NCI-H1105 (cell line): ENCODE measurements at regions not wholly inside any gene's neighbourhood (a gene's known extent, or its start where the extent isn't known, plus 50 kb on each side); places are given as distances from the start of the nearest gene placed in this dataset.

Experiments
- DNase-seq: peaks from one replicate; lab custom pipeline; 2025; lab: John Stamatoyannopoulos, UW

DNA sequence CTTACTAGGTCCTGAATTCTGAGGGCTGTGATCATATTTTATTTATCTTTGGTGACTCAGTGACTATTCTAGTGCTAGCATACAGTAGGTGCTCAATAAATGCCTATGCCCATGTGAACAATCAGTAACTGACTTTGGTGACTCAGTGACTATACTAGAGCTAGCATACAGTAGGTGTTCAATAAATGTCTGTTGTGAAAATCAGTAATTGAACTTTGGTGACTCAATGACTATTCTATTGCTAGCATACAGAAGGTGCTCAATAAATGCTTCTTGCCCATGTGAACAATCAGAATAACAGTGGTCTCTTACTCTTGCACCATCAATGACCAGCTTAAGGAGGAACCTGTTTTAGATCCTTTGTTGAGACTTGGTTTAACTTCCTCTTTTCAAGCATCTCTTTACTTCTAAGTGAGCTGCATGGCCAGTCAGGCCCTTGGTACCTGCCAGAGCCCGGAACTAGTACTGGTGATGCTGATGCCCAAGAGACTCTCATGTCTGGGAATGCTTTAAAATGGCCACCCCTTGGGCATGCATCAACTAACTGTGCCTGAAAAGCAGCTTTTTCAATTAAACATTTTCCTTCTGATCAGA is 214.9 kb upstream of the SPRED2 start:
- no peak for DNase-seq

DNA sequence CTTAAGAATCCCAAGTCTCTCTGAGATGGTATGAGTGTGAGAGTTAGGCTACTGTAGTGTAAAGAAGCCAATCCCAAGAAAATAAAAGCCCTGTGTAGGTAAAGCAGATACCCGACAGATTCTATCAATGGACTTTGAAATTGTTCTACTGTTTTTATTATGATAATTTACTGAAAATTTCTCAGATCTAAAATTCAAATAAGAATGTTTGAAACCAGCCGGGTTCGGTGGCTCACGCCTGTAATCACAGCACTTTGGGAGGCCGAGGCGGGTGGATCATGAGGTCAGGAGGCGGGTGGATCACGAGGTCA is 208.3 kb upstream of the SPRED2 start:
- no peak for DNase-seq

DNA sequence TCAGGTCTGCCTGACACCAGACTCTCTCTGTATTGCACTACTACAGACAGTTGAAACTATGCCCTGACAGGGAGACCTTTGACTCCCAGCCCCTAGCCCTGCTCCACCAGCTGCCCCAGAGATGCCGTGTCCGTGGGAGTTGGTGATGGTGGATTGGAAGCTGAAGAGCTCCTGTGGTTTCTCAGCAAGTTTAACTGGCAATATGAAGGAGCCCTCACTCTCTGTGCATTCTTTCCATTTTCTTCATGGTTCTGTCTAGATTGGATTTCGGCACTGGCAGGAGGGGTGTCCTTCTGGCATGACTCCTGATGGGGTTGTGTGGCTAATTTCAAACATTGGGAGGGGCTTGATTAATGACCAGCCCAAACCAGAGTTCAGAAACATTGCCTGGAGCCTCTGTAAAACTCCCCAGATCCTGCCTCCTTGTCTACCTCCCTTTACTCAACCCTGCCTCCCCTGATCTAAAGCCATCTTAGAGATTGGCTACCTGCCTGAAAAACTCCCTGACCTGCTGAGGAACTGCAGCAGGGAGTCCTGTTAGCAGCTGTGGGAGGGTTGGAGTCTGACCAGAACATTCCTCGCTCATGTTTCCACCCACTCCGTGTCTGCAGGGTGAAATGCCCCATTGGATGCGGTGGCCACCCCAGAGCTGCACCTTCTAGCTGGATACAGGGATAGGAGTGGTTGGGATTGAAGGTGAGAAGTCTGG is 206.9 kb upstream of the SPRED2 start:
- DNase-seq, result no peak

DNA sequence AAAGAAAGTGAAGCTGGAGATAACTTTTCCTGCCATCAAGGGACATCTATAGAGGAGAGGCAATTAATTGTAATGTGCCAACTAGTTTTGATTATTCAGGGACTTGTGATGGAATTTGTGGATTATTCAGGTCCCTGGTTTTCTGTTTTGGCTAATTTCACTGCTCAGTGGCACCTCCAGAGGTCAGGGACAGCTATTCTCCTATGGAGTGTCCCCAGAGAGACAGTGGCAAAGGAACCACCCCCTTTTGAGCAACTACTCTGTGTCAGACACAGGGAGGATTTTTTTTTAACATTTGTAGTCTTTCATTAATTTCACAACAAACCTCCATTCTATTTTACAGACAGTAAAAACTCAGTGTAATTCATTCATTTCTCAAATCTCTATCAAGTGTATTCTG is 206.0 kb upstream of the SPRED2 start:
- no peak for DNase-seq

DNA sequence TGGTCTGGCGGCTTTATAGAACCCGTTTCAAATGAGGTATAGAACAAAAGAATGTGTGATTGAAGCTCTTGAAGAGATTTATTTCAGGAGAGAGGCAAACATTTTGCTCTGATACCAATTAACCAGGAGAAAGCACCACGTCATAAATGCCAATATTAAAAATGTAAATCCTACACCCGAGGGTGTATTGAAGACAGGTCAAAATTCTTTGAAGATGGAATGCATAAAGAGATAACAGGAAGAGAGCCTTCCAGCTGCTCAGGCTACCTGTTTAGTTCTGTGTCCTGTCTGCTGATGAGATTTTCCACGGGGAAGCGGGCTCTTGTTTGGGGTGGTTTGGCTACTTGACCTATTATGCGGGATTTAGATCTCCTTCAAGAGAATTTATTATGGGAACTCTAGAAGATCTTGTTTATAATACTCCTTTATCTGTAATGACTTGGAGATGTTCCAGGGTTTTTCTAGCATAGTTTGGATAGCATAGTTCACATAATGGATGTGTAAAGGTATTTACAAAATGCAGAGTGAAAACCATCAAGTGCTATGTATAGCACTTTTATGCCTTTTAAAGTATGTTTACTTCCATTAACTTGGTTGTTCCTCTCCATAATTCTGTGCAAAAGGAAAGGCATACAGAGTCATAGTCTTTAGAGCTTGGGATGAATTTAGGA is 204.5 kb upstream of the SPRED2 start:
- no peak for DNase-seq

DNA sequence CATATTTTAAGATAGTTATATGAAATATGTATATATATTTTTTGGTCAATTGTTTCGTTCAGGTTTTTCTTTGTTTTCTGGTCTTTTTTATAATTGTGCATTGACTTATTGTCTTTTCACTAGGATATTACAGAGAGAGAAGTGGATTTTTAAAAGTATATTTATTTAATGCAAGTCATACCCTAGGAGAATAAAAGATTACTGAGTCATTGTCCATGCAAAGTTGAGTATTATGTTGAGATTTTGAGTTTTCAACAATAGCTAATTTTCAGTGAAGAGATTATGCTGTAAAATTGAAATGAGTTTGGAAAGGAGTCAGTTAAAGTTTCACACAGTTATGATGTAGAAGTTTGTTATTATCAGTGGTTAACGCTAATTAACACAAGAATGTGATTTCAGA is 203.6 kb upstream of the SPRED2 start:
- DNase-seq, result no peak

DNA sequence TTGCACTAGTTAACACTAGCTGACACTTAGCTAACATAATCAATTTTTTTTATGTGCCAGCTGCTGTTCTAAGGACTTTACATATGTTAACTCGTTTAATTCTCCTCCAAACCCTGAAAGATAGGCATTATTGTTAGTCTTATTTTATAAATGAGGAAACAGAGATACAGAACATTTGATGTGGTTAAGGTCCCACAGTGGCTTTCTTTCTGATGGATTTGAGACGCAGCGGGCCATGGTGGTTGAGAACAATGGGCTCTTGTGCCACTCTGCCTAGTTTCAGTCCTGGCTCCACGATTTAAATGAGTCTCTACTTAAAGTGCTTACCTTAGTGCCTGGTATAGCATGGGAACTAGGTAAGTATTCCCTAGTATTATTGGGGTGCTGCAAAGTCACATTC is 201.9 kb upstream of the SPRED2 start:
- no peak for DNase-seq

DNA sequence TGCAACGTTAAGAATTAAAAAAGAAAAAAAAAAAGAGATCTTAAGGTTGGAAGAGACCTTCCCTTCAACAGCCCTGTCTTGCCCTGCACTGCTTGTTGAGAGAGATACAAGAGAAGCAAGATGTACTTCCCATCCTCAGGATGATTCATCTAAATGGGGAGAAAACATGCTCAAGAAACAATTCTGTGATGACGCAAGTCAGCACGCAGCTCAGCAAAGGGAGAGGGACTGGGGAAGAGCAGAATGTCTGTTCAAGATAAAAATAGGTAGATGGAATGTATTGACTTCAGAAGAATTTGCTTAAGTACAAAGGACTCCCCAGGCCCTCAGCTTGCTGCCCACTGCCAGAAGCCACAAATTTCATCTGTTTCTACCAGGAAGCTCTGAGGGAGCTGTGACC is 198.2 kb upstream of the SPRED2 start:
- DNase-seq, result no peak

DNA sequence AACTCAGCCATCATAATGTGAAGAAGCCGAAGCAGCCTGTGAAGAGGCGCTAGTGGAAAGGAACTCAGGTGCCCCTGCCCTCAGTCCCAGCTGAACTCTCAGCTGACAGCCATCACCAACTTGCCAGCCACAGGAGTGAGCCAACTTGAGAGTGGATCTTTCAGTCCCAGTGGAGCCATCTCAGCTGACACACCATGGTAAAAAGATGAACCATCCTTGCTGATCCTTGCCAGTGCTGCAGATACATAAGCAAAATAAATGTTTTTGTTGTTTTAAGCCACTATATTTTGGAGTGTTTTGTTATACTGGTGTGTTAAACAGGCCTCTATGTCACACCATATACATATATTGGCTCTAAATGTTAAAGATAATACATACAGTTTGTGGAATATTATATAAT is 195.8 kb upstream of the SPRED2 start:
- no peak for DNase-seq

DNA sequence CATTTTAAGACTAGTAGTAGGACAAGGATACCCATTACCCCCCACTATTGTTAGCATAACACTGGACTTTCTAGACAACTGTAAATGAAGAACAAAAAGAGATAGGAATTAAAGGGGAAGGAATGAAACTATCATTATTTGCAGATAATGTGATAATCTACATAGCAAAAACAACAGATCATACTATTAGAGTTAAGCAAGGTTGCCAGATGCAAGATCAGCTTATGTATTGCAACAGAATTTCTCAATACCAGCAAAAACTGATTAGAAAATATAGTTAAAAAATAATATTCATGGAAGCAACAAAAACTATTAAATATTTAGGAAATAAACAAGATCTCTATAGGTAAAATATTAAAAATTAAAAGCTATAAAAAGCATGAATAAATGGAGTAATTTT is 194.4 kb upstream of the SPRED2 start:
- no peak for DNase-seq

DNA sequence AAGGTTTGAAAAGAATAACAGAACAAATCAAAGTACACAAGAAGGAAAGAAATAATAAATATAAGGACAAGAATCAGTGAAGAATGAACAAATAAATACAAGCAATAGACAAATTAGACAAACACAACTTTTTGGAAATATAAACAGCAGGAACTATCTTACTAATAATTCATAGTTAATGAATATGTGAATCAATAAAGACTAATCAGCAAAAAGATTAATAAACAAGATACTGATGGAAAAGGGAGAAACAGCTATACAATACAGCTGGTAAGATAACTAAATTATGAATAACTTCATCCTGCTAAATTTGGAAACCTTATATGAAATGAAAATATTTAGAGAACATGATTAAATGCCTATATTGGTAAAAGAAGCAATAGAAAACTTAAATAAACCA is 193.6 kb upstream of the SPRED2 start:
- DNase-seq, result no peak

DNA sequence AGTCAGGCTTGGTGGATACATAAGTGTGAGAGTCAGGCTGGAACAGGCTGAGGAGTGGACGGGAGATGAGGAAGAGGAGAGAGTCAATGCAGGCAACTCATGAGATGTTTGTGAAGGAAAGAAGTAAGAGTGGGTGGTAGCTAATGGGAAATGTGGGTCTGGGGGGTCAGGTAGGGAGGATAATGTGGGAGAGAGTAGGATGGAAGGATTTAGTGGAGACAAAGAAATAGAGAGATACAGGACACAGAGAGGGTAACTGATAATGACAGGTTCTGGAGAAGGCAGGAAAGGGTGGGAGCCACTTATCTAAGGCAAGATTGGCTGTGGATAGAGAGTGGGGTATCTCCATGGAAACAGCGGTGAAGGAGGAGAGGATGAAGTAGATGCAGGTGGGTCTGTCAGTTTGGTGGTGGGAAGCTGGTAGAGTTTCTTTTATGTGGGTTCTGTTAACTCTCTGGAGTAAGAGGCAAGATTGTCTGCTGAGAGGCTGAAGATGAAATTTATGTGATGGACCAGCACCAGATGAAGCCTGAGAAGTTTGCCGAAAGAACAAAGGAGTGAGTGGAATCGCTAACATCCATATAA is 190.6 kb upstream of the SPRED2 start:
- DNase-seq, result no peak

DNA sequence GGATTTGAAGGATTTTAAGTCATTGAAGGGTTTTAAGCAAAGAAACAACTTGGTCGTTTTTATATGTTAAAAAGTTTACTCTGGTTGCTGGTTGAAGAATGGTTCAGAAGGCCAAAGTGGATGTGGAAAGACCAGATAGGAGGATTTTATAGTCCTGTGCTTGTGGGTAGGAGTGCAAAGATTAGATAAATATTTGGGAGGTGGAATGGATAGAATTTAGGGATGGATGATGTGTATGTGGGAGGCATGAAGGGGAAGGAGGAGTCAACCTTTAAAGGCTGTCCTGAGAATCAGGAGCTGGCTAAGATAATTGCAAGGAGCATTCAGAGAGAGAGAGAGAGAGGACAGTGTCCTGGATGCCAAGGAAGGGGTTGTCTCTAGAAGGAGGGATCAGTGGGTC is 190.1 kb upstream of the SPRED2 start:
- no peak for DNase-seq

DNA sequence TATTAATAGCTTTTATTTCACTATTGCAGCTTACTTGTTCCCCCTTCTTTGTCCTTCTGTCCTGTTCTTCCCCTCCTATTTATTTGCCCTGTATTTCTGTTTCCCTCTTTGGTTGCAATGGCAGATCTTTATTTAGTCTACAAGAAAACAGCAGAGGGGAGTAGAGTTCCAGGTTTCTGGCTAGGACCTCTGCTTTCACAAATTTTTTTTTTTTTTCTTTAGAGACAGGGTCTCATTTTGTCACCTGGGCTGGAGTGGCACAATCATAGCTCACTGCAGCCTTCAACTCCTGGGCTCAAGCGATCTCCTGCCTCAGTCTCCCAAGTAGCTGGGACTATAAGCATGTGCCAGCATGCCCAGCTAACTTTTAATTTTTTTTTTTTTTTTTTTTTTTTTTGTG is 188.1 kb upstream of the SPRED2 start:
- no peak for DNase-seq

DNA sequence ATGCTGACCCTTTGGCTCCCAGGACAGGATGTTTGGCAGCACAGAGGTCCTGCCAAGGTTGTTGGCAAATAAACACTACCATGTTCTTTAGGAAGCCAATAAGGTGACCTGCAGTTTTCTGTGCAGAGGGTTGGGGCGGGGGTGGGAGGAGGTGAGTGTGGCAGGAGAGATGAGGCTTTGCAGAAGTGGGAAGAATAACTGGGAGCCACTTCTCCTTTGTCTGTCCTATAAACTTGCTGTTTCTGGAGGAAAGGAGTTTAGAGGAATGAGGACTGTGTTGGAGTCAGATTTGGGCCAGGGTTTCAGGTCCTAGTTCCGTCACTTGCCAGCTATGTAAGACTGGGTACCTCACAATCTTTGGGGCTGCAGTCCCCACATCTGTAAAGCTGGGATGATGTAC is 187.6 kb upstream of the SPRED2 start:
- no peak for DNase-seq

DNA sequence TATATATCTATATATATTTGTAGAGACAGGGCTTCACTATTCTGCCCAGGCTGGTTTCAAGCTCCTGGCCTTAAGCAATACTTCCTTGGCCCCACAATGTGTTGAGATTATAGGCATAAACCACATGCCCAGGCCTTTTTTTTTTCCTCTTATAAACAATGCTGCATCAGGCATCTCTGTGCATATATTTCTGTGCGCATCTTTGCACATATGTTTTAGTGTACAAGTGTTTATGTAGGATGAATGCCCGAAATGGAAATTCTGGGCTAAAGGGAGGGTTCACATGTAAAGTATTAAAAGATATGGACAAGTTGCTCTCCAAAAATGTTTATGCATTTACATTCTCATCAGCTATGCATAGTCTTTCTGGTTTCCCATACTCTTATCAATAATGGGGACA is 183.2 kb upstream of the SPRED2 start:
- DNase-seq, result no peak

DNA sequence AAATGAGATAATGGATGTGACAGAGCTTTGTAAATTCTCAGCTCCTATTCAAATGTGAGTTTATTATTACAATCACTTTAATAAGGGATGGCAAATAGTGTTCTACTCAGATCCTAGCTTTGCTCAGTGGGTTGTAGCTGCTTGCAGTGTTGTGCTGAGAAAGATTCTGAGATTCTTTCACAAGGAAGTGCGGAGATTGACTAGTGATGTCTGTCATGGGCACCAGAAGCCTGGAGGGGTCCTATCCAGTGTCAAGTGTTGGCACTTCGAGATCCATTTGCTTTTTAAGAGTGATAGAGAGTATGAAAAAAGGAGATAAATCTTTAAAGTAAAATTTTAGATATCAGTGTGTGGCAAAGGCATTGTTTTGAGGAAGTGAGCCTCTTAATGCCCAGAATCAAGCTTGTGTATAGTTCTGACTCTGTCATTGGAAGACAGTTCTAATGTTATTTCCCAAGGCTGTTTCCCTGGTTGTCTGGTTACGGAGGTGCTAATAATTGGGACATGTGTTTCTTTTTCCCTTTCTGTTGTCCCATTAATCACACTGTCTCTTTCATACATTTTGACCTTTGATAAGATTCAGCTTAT is 181.7 kb upstream of the SPRED2 start:
- DNase-seq, result no peak

DNA sequence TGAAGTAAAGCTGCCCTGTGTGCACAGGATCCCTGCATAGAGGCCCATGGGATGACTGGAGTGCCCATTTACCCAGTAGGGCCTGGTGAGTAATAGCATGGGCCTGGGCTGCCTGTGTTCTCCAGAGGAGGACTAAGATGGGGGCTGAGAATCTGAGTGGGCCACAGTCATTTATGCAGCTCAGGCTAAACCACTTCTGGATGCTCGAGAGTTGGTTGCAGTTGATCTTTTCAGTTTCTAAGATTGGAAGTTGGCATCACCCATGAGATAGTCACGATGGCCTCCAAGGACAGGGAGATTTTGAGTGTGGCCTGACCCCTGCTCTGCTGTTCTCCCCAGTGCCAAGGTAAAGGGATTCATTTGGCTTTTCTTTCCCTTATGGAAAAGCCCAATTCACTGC is 179.1 kb upstream of the SPRED2 start:
- DNase-seq, result no peak

DNA sequence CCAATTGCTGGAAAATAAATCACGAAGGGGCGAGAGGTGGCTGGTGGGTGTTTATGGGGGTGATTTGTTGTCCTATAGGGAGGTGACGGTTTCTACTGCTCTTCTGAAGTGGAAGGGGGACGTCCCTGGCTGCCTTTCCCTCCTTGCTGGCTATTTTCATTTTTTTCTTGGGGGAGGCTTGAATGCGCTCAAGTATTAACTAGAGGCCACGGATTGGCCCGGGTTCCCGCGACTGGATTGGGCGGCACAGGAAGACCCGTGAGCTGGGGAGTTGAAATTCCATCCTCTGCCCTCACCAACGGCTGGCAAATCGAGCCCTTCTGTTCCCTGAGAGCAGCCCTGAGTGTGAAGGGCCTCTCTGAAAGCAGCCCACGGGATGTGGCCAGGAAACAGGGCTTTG is 176.5 kb upstream of the SPRED2 start:
- DNase-seq, result no peak

DNA sequence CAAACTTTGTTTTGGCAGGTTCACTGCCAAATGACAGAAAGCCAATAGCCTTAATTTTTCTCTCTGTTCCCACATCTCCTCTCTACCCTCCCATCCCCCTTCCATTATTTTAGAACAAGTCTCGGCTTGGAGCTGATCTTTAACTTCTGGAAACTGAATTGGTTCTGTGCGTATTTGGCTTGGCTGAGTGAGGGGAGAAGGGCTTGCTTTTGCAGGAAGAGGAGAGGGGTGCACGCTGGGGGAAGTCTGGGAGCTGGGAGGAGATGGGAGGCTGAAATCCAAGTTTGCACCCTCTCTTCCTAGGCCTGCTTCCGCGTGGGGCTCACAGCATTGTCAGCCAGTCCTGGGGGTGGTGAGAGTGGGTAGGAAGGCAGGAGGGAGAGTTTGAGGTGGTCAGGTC is 176.1 kb upstream of the SPRED2 start:
- DNase-seq, result no peak

DNA sequence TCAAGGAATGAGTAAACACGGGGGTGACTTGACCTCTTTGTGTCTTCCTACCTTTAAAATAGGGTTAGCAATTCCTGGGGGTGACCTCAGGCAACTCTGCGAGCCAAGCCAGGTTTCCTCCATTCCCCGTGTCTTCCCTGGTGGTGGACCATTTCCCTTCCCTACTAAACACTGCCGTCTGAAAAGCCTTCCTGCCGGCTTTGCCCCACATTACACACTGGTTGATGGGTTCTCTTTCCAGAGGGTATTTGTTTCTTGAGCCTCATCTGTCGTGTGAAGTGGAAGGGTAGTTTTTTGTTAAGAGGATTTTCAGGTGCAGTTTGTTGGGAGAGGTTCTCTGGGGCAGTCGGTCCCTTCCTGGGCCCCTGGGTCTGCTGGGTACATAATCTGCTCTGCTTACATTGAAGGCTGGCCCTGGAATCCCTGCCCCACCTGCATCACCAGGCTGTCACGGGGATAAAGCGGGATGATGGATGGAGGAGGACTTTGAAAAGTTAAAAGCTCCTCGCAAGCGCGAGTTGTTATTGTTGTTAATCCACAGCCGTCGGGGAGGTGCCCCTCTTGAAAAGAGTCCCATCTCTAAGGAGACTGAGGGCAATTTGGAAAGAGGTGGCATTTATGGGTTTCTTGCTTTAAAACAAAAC is 175.4 kb upstream of the SPRED2 start:
- no peak for DNase-seq

DNA sequence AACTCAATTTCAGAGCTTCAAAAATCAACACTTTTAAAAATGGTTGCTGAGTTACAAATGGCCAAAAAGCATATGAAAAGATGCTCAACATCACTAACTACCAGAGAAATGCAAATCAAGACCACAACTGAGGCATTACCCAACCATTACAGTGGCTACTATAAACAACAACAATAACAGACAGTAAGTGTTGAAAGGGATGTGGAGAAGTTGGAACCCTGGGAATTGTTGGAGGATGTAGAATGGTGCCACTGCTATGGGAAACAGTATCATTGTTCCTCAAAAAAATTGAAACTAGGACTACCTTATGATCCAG is 173.3 kb upstream of the SPRED2 start:
- DNase-seq, result no peak
